ENCODE measurements at regions not wholly inside any gene's neighbourhood (a gene's known extent, or its start where the extent isn't known, plus 50 kb on each side); places are given as distances from the start of the nearest gene placed in this dataset.
A peak's percentile ranks its signal among the peaks of the same experiment; 100 is the strongest.
"Not testable (repeated sequence)": the region's sequence is repeated elsewhere in the genome, so short reads cannot be mapped to it uniquely, and the experiment has no call there.

- no peak for DNase-seq (ENCODE audit: low read depth)
Measured at GRCh38 chr6:23655525-23655924, 470.5 kb upstream of the NRSN1 start.

DNA sequence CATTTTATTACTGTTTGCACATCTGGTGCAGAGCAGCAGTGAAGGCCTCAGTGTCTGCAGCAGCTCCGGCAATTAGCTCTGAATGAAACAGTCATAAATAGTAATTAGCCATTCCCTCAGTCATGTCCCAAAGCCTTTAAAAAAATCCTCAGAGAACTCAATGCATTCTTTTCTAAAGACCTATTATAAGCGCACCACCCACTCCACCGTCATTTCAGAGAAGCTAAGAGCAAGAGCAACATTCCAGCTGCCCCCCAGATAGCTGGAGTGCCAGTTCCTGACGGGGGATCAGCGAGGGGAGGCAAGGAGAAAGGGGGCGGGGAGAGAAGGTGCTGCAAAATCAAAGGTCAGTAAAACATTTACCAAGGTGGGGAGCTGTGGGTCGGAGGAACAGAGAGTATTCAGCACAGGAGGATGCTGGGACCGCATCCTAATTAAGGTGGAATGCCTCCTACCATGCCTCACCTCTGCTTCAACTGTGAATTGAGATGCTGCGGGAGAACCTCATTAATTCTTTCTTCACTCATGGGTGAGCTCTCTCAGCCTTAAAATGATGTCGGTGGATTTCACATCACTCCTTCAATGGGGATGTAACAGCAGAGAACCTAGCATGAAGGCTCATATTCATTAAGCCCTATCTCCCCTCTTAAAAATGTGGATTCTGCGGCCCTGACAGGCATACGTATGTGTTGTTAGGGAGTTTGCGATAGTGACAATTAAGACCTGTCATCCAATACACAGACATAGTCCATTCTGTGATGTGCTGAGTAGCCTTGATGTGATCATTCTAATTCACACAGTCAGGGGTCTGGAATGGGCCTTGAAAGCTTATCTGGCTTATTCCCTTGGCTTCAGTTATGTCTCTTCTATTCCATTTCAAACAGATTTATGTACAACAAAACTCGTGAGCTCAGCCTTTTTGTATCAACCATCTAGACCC, 469.5 kb upstream of the NRSN1 start:
- no peak for DNase-seq (ENCODE audit: low read depth)

- DNase-seq (ENCODE audit: low read depth) = peak; percentile 8
Measured at GRCh38 chr6:23659125-23659524, 466.9 kb upstream of the NRSN1 start.

- DNase-seq (ENCODE audit: low read depth) = no peak
Measured at GRCh38 chr6:23661549-23661948, 464.5 kb upstream of the NRSN1 start.

DNA sequence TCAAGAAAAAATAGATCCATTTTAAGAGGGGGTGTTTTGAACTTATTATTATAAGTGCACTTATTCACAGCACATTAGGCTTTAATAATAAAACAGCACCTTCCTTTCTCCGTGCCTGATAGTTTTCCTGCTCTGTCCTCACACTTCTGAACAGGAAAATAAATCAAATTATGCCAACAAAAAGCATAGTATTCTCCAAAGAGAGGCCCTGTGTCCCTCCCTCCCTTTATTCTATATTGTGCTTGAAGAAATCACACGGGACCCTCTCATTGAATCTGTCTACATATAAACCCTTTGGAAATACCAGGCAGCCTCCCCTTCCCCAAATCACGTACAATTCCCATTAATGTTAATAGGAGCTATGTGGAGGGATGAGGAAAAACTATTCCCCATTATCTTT, 462.9 kb upstream of the NRSN1 start:
- no peak for DNase-seq (ENCODE audit: low read depth)

- peak; percentile 16 for DNase-seq (ENCODE audit: low read depth)
Measured at GRCh38 chr6:23663652-23664051, 462.4 kb upstream of the NRSN1 start.

- DNase-seq (ENCODE audit: low read depth) = not testable (repeated sequence)
Measured at GRCh38 chr6:23665911-23666310, 460.1 kb upstream of the NRSN1 start.

GRCh38 chr6:23672737-23673136, 453.3 kb upstream of the NRSN1 start:
- DNase-seq (ENCODE audit: low read depth) = no peak

DNA sequence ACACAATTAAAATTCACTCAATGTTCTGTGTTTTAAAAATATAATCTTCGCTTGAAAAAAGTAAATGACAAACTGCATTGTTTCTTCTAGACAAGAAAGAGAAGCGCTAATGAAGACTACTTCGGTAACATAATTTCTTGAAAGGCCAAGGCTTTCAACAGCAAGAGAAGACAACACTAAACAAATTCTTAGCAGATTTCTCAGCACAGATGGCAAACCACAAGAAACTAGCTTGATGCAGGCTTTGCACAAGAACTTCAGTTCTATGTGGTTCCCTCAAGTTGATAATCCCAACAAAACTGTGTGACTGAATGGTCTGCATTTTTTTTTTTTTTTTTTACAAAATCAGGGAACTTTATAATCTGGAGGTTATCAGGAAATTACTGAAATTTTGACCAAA, 447.4 kb upstream of the NRSN1 start:
- no peak for DNase-seq (ENCODE audit: low read depth)

- no peak for DNase-seq (ENCODE audit: low read depth)
Measured at GRCh38 chr6:23681743-23682142, 444.3 kb upstream of the NRSN1 start.

DNA sequence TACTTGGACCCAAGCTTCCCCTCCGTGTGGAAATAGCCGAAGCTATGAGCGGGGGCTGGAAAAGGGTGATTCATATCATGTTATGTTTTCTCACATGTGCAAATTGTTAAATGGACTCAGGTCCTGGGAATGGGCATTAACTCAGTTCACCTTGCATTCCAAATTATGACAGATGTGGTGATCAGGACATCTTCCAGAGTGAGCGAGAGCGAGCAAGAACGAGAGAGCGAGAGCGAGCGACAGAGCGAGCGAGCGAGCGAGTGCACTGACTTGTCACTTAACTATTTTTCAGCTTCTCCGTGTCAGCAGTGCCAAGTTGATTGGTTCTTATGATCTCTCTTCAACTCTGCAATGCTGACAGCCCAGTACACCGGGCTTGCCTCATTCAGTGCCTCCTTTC, 437.4 kb upstream of the NRSN1 start:
- DNase-seq (ENCODE audit: low read depth) = no peak

DNA sequence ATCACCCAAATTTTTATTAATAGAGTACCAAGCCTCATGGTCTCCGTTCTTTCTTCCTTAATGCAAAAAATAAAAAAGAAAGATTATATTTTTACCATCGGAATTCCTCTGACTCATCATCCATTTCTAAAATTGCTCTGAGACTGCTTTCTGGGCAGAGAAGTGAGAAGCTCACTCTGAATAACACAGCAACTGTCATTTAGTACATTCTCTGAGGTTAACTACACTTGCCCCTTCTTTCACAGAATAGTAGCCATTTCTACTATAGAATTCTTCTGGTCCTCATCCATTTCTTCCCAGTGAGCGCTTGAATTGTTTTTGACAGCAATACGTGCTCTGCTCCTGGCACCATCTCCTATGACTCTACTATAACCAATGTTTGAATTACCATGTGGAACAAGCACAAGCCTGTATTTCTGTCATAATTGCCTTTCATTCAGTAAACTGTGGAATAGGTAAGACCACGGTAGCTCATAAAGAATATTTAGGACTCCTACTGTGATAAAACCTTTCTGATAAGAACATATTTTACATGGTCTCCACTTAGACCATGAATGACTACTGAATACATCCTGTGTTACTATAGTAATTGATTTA, 435.5 kb upstream of the NRSN1 start:
- no peak for DNase-seq (ENCODE audit: low read depth)

DNA sequence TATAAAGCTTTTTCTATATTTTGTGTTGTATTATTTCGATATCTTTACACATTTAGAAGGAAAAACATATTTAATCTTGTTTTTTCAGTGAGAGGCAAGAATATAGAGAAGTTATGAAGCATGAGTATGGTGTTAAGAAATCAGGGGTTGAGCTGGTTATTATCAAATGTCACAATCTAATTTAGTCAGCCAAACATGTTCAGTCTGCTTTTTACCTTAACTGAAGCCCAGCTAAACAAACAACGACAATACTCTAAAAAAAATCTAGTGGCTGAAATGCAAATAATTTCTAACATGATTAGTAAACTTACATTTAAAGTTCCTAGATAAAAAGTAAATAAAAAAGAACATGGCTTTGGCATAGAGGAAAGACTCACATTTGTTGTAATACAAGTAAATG, 433.8 kb upstream of the NRSN1 start:
- no peak for DNase-seq (ENCODE audit: low read depth)

GRCh38 chr6:23696992-23697391, 429.0 kb upstream of the NRSN1 start:
- peak; percentile 3 for DNase-seq (ENCODE audit: low read depth)

GRCh38 chr6:23704479-23705052, 421.4 kb upstream of the NRSN1 start:
- no peak for DNase-seq (ENCODE audit: low read depth)

- DNase-seq (ENCODE audit: low read depth) = no peak
Measured at GRCh38 chr6:23705697-23706096, 420.3 kb upstream of the NRSN1 start.

DNA sequence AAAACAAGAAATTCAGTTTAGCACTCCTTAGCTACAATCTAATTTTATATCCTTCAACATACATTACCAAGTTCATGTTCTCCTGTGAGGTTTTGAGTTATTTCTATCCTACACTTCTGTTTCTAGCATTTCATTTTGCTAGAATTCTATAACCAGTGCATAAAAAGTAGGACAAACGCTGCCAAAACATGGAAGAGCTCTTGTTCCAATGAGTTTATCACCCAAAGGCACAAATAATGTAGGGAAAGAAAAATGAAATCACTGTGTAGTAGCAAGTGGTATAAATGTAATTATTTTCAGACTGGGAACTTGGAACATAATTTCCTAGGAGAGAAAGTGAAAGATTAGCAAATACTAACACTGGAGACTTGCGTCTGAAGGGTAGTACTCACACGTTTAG, 413.3 kb upstream of the NRSN1 start:
- DNase-seq (ENCODE audit: low read depth) = no peak

GRCh38 chr6:23713211-23713610, 412.8 kb upstream of the NRSN1 start:
- no peak for DNase-seq (ENCODE audit: low read depth)

GRCh38 chr6:23728707-23729106, 397.3 kb upstream of the NRSN1 start:
- peak; percentile 2 for DNase-seq (ENCODE audit: low read depth)

DNA sequence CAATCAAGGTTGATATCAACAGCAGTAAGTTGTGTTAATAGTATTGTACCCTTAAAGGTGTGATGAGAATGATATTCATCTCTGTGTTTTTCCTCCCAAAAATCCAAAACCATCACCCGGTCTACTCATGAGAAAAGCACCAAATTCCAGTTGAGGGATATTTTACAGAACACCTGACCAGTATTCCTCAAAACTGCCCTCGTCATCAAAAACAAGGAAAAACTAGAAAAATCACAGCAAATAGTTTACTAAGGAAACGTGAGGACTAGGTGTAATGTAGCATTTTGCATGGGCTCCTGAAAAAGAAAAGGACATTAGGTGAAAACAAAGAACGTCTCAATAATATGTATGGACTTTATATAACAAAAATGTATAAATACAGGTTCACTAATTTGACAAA, 394.4 kb upstream of the NRSN1 start:
- no peak for DNase-seq (ENCODE audit: low read depth)

GRCh38 chr6:23732521-23732920, 393.5 kb upstream of the NRSN1 start:
- no peak for DNase-seq (ENCODE audit: low read depth)

- DNase-seq (ENCODE audit: low read depth) = peak; percentile 25
Measured at GRCh38 chr6:23735151-23735550, 390.9 kb upstream of the NRSN1 start.

- no peak for DNase-seq (ENCODE audit: low read depth)
Measured at GRCh38 chr6:23736577-23736976, 389.4 kb upstream of the NRSN1 start.

Measured in M059J (cell line).